Stimulated activated CD8-positive, alpha-beta memory T cell treated with anti-CD3 and anti-CD28 coated beads, Interleukin-15, amount 100 ng/mL, for 1 hour (primary cell): ENCODE measurements at regions not wholly inside any gene's neighbourhood (a gene's known extent, or its start where the extent isn't known, plus 50 kb on each side); places are given as distances from the start of the nearest gene placed in this dataset.

Experiments
- DNase-seq: peaks from one replicate; pipeline ENCODE4 v3.0.0-alpha.2; 2020; ENCODE audit warnings: low read depth

DNA sequence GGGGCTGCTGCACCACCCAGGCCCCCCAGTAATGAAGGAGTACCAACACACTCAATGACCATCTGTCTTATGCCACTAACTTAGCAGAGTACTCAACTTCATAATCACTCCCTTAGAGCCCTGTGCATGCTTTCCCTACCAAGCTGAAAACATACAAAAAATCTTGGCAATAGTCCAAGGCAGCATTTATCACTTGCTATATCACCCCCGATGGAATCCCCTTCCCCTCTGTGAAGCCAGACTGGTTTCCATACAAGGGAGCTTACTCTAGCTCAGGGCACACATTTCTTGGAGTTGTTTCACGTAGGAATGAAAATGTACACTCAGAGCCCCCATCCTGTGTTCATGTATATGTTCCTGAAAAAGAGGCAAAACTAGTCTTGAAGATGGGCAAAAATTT is 301.3 kb upstream of the TENM4 start:
- DNase-seq: no peak

DNA sequence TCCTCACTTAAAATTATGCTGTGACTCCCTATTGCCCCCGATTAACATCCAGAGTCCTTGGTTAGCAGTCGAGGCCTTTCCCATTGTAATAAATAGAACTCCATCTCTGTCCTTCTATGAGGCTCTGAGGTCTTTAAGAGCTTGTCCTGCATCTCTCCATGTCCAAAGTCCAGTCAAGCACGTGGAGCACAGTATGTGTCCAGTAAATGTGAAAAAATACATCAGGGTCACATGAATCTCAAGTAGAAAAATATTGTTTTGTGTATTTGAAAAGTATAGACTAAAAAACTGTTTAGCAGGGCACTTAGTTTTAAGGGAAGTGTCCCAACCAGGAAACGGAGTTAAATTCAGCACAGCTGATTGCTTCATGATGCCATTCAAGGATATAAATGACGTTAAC is 298.8 kb upstream of the TENM4 start:
- no peak for DNase-seq

DNA sequence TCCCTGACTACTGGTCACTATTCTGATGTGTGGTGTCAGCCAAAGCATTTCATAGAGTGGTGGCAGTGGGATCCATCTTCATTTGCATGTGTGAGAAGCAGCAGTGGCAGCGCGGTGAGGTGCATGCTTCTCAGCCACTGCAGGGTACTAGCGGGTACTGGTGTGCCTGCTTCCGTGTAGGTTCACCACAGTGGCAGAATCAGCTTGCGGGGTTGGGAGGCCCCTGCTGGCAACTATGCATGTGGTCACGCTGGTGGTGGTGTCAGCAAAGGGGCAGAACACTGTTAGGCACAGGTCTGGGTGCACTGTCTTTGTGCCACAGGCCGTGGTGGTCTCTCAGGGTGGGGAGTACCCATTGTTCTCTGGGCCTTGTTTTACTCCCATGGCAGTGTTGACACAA is 286.4 kb upstream of the TENM4 start:
- DNase-seq: no peak

GRCh38 chr11:79720115-79720514 is 279.3 kb upstream of the TENM4 start:
- no peak for DNase-seq

DNA sequence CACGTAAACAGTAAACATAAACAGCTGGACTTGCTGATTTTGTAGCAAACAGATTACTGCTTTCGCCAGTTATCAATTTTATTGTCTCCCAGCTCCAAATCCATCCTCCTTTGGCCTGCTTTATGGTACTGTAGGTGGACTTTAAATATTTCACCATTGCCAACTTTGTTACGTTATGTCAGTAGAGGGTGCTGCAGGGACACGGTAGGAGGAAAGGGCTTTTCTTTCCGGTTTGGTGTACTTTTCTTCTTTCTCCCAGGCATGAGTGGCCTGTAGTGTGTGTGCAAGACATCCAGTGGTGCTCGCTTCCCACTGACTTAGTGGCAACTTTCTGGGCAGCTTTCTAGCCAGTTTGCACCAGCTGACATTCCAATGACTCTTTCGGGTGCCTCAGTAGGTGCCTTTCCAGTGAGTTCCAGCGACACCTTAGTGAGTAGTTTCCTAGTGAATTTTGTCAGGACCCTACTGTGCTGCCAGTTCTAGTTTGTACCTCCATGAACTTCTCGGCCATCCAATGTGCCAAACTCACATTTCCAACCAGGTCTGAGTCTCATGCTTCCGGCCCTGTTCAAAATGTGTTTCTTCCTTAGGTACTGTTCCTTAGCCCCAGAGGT is 267.6 kb upstream of the TENM4 start:
- no peak for DNase-seq

DNA sequence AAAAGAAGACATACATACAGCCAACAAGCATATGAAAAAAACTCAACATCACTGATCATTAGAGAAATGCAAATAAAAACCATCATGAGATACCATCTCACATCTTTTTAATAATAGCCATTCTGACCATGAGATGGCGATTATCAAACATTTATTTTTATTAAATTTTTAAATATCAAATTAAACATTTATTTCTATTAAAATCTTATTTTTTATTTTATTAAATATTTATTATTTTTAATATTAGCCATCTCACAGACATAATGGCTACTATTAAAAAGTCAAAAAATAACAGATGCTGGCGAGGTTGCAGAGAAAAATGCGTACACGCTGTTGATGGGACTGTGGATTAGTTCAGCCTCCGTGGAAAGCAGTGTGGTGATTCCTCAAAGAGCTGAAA is 264.8 kb upstream of the TENM4 start:
- DNase-seq: no peak

GRCh38 chr11:79702303-79702702 is 261.5 kb upstream of the TENM4 start:
- no peak for DNase-seq

DNA sequence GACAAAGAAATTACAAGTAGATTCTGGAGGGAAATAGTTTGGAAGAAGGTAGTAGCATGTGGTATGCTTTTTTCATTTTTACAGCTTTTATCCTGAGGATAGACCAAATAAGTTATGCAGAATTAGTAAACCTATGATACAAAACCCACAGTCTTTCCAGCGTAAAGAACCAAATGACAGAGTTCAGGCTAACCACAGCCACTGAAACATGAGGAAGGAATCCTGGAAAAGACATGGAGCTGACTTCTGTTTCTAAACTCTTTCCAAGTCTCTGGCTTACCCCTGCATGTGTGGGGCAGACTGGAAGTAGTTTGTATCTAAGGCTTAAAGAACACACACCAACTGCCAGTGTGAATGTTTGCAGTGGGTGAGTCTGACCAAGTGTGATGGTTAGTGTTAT is 258.4 kb upstream of the TENM4 start:
- no peak for DNase-seq

DNA sequence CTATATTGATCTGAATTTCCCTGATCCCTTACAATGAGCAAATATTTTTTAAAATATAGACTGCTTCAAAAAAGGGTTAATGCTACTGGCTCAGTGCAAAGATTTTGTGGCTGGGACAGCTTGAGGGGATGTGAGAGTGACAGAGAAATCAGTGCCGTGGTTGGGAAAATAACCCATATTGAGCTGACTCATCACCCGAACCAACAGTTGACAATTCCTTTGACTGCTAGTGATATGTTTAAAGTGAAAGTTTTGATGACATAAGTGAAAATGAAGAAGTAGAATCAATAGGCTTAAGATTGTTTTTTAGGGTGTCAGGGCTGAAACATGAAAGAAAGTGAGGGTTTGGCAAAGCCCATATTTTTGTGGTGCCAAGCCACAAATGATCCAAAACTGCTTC is 257.1 kb upstream of the TENM4 start:
- no peak for DNase-seq

GRCh38 chr11:79694368-79694767 is 253.5 kb upstream of the TENM4 start:
- DNase-seq: no peak

- DNase-seq: no peak
These were observed 250.6 kb upstream of the TENM4 start for GRCh38 chr11:79691445-79691844.

DNA sequence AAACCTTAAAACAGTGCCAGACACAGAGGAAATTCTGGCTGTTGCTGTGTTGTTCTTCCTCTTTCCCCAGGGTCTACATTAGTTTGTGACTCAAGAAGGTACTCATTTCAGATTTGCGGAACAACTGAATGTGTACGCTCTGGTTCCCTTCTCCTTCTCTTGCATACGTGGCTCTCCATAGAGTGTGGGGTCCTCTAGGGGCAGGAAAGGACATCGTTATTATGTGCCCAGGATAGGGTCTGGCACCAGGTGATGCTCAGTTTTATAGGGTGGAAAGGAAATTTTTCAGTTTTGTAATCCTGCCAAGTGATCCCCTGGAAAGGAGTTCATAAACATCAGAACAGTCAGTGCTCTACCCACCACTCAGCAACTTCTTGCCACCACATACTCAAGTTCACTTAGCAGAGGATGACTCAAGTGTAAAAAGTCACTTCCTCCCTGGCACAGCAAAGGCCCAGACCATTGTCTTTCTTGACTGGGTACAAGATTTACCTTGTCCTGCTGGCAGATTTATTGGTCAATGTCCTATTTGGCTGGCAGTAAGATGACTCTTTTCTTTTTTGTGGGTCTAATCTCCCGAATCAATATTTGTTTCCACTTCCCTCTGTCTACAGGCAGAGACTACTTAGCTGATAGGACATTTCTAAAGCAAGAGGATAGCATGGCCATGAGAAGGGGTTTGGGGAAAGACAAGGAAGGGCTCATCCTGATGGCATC is 246.0 kb upstream of the TENM4 start:
- no peak for DNase-seq

DNA sequence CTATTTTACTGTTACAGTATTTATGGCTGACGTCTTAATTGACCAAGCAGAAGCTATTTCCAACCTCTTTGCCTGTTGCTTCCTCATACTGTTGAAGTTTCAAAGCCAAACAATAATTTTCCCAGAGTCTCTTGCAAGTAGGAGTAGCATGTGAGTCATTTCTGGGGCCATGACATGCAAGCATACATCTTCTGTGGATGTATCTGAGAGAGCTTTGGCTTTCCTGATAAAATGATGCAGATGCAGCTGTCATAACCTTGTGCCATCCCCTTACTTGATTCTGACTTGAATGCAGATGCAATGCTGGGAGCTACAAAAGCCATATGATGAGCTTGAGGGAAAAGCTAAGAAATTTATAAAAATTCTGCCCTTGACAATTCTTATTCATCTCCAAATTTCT is 243.1 kb upstream of the TENM4 start:
- no peak for DNase-seq

DNA sequence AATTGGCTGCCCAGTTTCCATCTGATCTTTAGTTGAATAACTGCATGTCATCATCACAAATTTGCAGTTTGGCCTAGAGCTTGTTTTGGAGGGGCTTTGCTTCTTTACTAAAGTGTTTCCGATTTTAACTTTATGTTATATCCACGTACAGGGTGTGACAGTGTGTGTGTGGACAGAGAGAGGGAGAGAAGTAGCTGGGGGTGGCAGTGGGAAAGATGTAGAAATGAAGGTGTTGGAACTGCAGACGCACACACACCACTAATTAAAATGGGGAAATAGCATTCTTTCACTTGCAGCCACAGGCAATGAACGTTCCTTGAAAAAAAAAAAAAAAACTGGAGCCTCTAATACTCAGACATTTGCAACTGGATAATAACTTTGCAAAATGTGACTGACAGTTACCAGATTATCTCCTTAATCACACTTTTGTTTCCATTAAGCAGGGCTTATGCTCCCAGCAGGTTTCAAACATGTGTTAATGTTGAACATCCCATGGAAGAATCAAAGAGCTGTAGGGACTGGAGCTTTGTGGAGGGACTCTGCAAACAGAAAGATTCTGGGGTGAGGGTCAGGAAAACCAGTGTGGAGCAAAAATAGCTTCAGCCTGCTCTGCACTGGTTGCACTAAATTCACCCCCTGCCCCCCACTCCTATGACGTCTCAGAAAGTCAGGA is 238.1 kb upstream of the TENM4 start:
- no peak for DNase-seq

GRCh38 chr11:79676396-79676795 is 235.6 kb upstream of the TENM4 start:
- no peak for DNase-seq

GRCh38 chr11:79675081-79675480 is 234.3 kb upstream of the TENM4 start:
- DNase-seq: no peak

DNA sequence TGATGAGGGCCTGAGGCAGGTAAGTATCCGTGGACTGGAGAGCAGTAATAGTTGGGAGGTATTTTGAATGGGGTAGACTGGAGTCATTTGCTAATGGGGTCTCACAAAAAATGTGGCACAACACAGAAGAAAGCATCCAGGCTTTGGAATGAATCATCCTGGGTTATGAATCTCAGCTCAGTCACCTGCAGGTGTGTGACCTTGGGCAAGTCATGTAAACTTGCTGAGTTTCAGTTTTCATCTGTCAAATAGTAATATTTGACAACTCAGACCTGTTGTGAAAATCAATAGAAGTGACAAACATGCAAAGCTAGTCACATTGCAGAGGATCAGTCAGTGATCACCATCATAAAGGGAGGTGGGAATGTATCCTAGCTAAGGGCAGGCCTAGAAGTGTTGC is 232.0 kb upstream of the TENM4 start:
- no peak for DNase-seq

GRCh38 chr11:79671401-79671800 is 230.6 kb upstream of the TENM4 start:
- no peak for DNase-seq

- DNase-seq: no peak
These were observed 230.1 kb upstream of the TENM4 start for GRCh38 chr11:79670882-79671281.

DNA sequence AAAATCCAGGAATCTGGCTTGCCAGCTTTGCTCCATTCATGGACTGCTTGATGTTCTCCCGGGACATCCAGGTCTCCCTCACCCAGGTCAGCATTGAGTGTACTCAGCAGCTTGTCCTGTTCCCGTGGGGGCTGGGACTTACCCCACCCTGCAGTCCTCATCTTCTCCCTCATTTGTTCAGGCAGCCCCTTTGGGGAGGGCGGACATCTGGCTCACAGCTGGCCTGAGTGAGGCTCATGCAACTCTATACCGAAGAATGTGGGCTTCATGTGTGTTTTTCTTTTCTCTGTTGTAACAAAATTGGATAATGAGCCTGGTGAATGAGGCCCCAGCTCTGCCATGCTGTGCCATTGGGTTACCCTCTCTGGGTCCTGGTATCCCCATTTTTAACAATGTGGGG is 227.7 kb upstream of the TENM4 start:
- no peak for DNase-seq

DNA sequence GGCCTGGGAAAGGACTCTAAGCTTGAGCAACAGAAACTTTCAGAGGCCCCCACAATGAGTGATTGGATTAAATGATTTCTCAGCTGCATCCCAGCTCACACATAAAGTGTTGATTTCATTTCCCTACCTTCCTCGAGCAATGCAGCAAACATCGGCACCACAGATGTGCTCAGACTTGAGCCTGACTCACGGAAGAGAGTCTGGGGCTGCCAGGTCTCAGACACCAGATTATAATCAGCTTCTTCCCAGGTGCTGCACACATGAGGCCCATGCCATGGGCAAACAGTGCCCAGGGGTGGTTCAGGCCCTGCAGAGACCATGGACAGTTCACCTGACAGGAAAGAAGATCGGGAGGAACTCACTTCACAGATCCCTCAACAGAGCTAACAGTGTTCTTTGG is 226.6 kb upstream of the TENM4 start:
- no peak for DNase-seq

GRCh38 chr11:79663017-79663416 is 222.2 kb upstream of the TENM4 start:
- DNase-seq: no peak

DNA sequence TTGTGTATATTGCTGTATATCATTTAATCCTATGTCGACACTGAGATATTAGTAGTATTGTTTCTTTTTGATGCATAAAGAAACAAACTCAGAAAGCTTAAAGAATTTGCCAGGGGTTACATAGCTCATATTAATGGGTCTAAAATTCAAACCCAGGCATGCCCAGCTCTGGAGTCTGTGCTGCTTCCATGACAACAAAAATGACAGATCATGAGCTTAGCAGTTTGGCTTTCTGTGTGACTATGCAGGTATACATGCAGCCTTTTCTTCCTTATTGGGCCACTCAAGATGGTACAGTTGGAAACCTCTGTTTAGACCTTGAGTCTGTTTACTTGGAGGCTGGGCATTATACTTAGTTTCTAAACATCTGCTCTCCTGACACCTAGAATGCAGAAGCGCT is 220.5 kb upstream of the TENM4 start:
- no peak for DNase-seq
